CD14-positive monocyte (primary cell): ENCODE measurements at regions not wholly inside any gene's neighbourhood (a gene's known extent, or its start where the extent isn't known, plus 50 kb on each side); places are given as distances from the start of the nearest gene placed in this dataset.

Source experiments
- DNase-seq, 3 donors: peaks; one replicate each; pipeline ENCODE4 v3.0.0-alpha.2; 2011 to 2022
- H2AFZ ChIP-seq: 2 replicates; pipeline ENCODE4 v1.6.0; 2012; ENCODE audit warnings: mild to moderate bottlenecking, low read depth, low read length, inconsistent platforms; ENCODE audit not compliant: insufficient read depth, poor library complexity, severe bottlenecking
- H3K27ac ChIP-seq, 2 donors: 1 replicate in 1 of 2; 2 replicates in 1 of 2; pipeline ENCODE4 v1.5.1; 2012 to 2013; ENCODE audit warnings: low read length in 2 of 2, control low read depth in 1 of 2, inconsistent platforms in 1 of 2, low read depth in 1 of 2, mild to moderate bottlenecking in 1 of 2
- H3K27me3 ChIP-seq, 2 donors: one replicate each; pipeline versions ENCODE4 v1.6.0 to v1.6.1; 2011 to 2013; ENCODE audit warnings: low read length in 2 of 2; ENCODE audit not compliant: control insufficient read depth in 2 of 2, insufficient read depth in 2 of 2
- H3K36me3 ChIP-seq, 2 donors: replicated peaks in 1 of 2; 1 replicate in 1 of 2; 2 replicates in 1 of 2; pipeline versions ENCODE4 v1.5.1 to v1.6.1; 2012 to 2013; ENCODE audit warnings: low read length in 2 of 2, control low read depth in 1 of 2, inconsistent platforms in 1 of 2, mild to moderate bottlenecking in 1 of 2; ENCODE audit not compliant: insufficient read depth in 2 of 2, control insufficient read depth in 1 of 2
- H3K4me1 ChIP-seq, 2 donors: 1 replicate in 1 of 2; 2 replicates in 1 of 2; pipeline versions ENCODE4 v1.5.1 to v1.6.1; 2012 to 2013; ENCODE audit warnings: low read length in 2 of 2, control low read depth in 1 of 2, inconsistent platforms in 1 of 2, mild to moderate bottlenecking in 1 of 2, moderate library complexity in 1 of 2; ENCODE audit not compliant: insufficient read depth in 2 of 2, control insufficient read depth in 1 of 2
- H3K4me2 ChIP-seq: replicated peaks from 2 replicates; pipeline ENCODE3; 2012; ENCODE audit warnings: low read length, moderate library complexity, mild to moderate bottlenecking; ENCODE audit not compliant: poor library complexity, severe bottlenecking; ENCODE audit errors: extremely low read depth
- H3K4me3 ChIP-seq, 3 experiments: fragments of 200-600 bp in 1 of 3; sonication (generic) in 1 of 3; replicated peaks in 1 of 3; 1 replicate in 2 of 3; 2 replicates in 1 of 3; pipeline ENCODE4 v1.5.1; 2011 to 2013; ENCODE audit warnings: low read length in 3 of 3, mild to moderate bottlenecking in 3 of 3, control low read depth in 2 of 3, low read depth in 2 of 3, inconsistent platforms in 1 of 3, moderate library complexity in 1 of 3
- H3K79me2 ChIP-seq: 2 replicates; pipeline ENCODE4 v1.6.0; 2012; ENCODE audit warnings: mild to moderate bottlenecking, control low read depth, inconsistent platforms, low read length, moderate library complexity; ENCODE audit not compliant: insufficient read depth
- H3K9ac ChIP-seq: 2 replicates; pipeline ENCODE4 v1.6.0; 2017; ENCODE audit warnings: low read length, mild to moderate bottlenecking; ENCODE audit not compliant: insufficient read depth, poor library complexity, severe bottlenecking
- H3K9me3 ChIP-seq, 2 donors: replicated peaks in 1 of 2; 1 replicate in 1 of 2; 2 replicates in 1 of 2; pipeline versions ENCODE4 v1.5.1 to v1.6.1; 2012 to 2013; ENCODE audit warnings: low read length in 2 of 2, control low read depth in 1 of 2; ENCODE audit not compliant: control insufficient read depth in 1 of 2, insufficient read depth in 1 of 2
- H4K20me1 ChIP-seq: 2 replicates; pipeline ENCODE4 v1.6.0; 2012; ENCODE audit warnings: mild to moderate bottlenecking, low read length, control low read depth, moderate library complexity; ENCODE audit not compliant: insufficient read depth
- H3K27ac Mint-ChIP-seq, 7 donors: one replicate each; pipeline ENCODE4 v1.8.0; 2020; ENCODE audit warnings: mild to moderate bottlenecking in 7 of 7, mixed read lengths in 7 of 7, moderate library complexity in 6 of 7, inconsistent platforms in 2 of 7
- H3K27me3 Mint-ChIP-seq, 3 donors: one replicate each; pipeline ENCODE4 v1.8.0; 2021 to 2022; ENCODE audit warnings: low read depth in 3 of 3, mild to moderate bottlenecking in 3 of 3, mixed read lengths in 3 of 3, moderate library complexity in 3 of 3, inconsistent platforms in 1 of 3
- H3K36me3 Mint-ChIP-seq, 2 donors: one replicate each; pipeline ENCODE4 v1.8.0; 2020; ENCODE audit warnings: mixed read lengths in 2 of 2, inconsistent platforms in 1 of 2, mild to moderate bottlenecking in 1 of 2
- H3K4me1 Mint-ChIP-seq: one replicate; pipeline ENCODE4 v1.8.0; 2020; ENCODE audit warnings: mild to moderate bottlenecking, mixed read lengths
- H3K4me3 Mint-ChIP-seq, 2 donors: one replicate each; pipeline ENCODE4 v1.8.0; 2020; ENCODE audit warnings: mild to moderate bottlenecking in 2 of 2, mixed read lengths in 2 of 2, moderate library complexity in 1 of 2
- H3K9me3 Mint-ChIP-seq, 7 donors: one replicate each; pipeline ENCODE4 v1.8.0; 2020 to 2022; ENCODE audit warnings: mixed read lengths in 7 of 7, mild to moderate bottlenecking in 6 of 7, moderate library complexity in 6 of 7, inconsistent platforms in 2 of 7
- CTCF ChIP-seq: fragments of 200-600 bp; IDR thresholded peaks from one replicate; pipeline ENCODE4 v1.8.0; 2022; ENCODE audit warnings: antibody characterized with exemption, mild to moderate bottlenecking
- WGBS: methylation state at CpG from one replicate; pipeline ENCODE4 v1.1.5; 2013; ENCODE audit warnings: missing lambda C conversion rate; ENCODE audit not compliant: insufficient coverage; 5-methylcytosine and 5-hydroxymethylcytosine counted together
- intact Hi-C, 2 donors: fragments of 100-400 bp; cut with micrococcal nuclease; formaldehyde crosslinking; loops; one replicate each; pipeline versions ENCODE4 v1.15.0 to v1.15.1; 2023

- WGBS = 25% methylated on average over 18 of the region's 33 CpGs
These were observed 58.3 kb upstream of the NOTCH1 start for GRCh38 chr9:136603901-136604814.

GRCh38 chr9:136603216-136603615, 57.4 kb upstream of the NOTCH1 start:
- intact Hi-C loops = no loop called here
- no peak overlapping the region for H3K4me3 ChIP-seq
- no peak for TF ChIP-seq CTCF
- no peak overlapping the region for H3K27ac Mint-ChIP-seq
- H3K9ac ChIP-seq = no peak overlapping the region
- H3K79me2 ChIP-seq = no peaks in the 10 kb centered on the region
- H3K36me3 ChIP-seq = no peaks in the 10 kb centered on the region
- no peak overlapping the region for H3K4me2 ChIP-seq
- H3K27me3 Mint-ChIP-seq = peaks cover 2 to 42% (median 14%) of the 10 kb centered on the region in 3 donors
- no peak overlapping the region for H3K4me3 Mint-ChIP-seq
- H3K27me3 ChIP-seq = peaks cover 0 to 10% of the 10 kb centered on the region in 2 donors
- H3K27ac ChIP-seq = no peak overlapping the region
- peaks cover 0 to 5% of the 10 kb centered on the region in 2 donors for H3K9me3 ChIP-seq
- no peak overlapping the region for H2AFZ ChIP-seq
- DNase-seq = no peak
- peaks cover 15% of the 10 kb centered on the region for H3K4me1 Mint-ChIP-seq
- peaks cover 0 to 10% (median 5%) of the 10 kb centered on the region in 7 donors for H3K9me3 Mint-ChIP-seq
- WGBS = 94% methylated on average over 10 of the region's 12 CpGs
- H3K36me3 Mint-ChIP-seq = no peaks in the 10 kb centered on the region
- H4K20me1 ChIP-seq = no peaks in the 10 kb centered on the region
- peaks cover 18 to 24% of the 10 kb centered on the region in 2 donors for H3K4me1 ChIP-seq

More at GRCh38 chr9:136603901-136604814, 58.3 kb upstream of the NOTCH1 start:
- Mint-ChIP-seq H3K27me3 (peaks cover 5 to 41% (median 19%) of the 10 kb centered on the region in 3 donors), H3K36me3 (no peaks in the 10 kb centered on the region), H3K9me3 (peaks cover 0 to 10% (median 5%) of the 10 kb centered on the region in 7 donors), H3K4me1 (peaks cover 17% of the 10 kb centered on the region), H3K4me3 (peak overlapping the region; percentile 52 to 74), H3K27ac (no peak overlapping the region)
- no peak for TF ChIP-seq CTCF
- H3K9me3 ChIP-seq = peaks cover 0 to 5% of the 10 kb centered on the region in 2 donors
- peaks cover 0 to 10% of the 10 kb centered on the region in 2 donors for H3K27me3 ChIP-seq
- peak overlapping the region; percentile 52 for H3K9ac ChIP-seq
- H3K4me1 ChIP-seq = peaks cover 18 to 24% of the 10 kb centered on the region in 2 donors
- peak in 1 of 3 donors; percentile 20 for DNase-seq
- no peaks in the 10 kb centered on the region for H3K36me3 ChIP-seq
- intact Hi-C loops = no loop called here
- no peak overlapping the region for H3K27ac ChIP-seq
- H3K4me2 ChIP-seq = peak overlapping the region; percentile 60
- H3K79me2 ChIP-seq = no peaks in the 10 kb centered on the region
- H2AFZ ChIP-seq = peak overlapping the region; percentile 77
- H3K4me3 ChIP-seq = peak overlapping the region in 1 of 3 experiments; percentile 63
- H4K20me1 ChIP-seq = no peaks in the 10 kb centered on the region
